Activated CD4-positive, alpha-beta memory T cell treated with anti-CD3 and anti-CD28 coated beads, Interleukin-2, amount 10 ng/mL, durations not matched to agents 7 days and 5 days (primary cell): ENCODE measurements at regions not wholly inside any gene's neighbourhood (a gene's known extent, or its start where the extent isn't known, plus 50 kb on each side); places are given as distances from the start of the nearest gene placed in this dataset.

Source experiments
- CTCF ChIA-PET: fragments of 350-600 bp; sonication (Branson Sonifier 250); formaldehyde crosslinking; loops from one replicate; lab custom pipeline; 2021; ENCODE audit warnings: antibody characterized with exemption, inconsistent platforms; lab: Charles Lee
- POLR2A ChIA-PET: fragments of 350-600 bp; sonication (Branson Sonifier 250); formaldehyde crosslinking; loops from one replicate; lab custom pipeline; 2021; ENCODE audit warnings: antibody characterized with exemption; lab: Charles Lee
- DNase-seq: peaks from one replicate; pipeline ENCODE4 v3.0.0-alpha.2; 2020
- H3K27ac Mint-ChIP-seq: one replicate; pipeline ENCODE4 v1.8.0; 2021; ENCODE audit warnings: mild to moderate bottlenecking, mixed read lengths
- H3K27me3 Mint-ChIP-seq: one replicate; pipeline ENCODE4 v1.8.0; 2021; ENCODE audit warnings: mixed read lengths
- H3K36me3 Mint-ChIP-seq: one replicate; pipeline ENCODE4 v1.8.0; 2021; ENCODE audit warnings: low read depth, mixed read lengths
- H3K4me1 Mint-ChIP-seq: one replicate; pipeline ENCODE4 v1.8.0; 2021; ENCODE audit warnings: mixed read lengths
- H3K4me3 Mint-ChIP-seq: one replicate; pipeline ENCODE4 v1.8.0; 2021; ENCODE audit warnings: mild to moderate bottlenecking, mixed read lengths
- H3K9me3 Mint-ChIP-seq: one replicate; pipeline ENCODE4 v1.8.0; 2021; ENCODE audit warnings: mixed read lengths

DNA sequence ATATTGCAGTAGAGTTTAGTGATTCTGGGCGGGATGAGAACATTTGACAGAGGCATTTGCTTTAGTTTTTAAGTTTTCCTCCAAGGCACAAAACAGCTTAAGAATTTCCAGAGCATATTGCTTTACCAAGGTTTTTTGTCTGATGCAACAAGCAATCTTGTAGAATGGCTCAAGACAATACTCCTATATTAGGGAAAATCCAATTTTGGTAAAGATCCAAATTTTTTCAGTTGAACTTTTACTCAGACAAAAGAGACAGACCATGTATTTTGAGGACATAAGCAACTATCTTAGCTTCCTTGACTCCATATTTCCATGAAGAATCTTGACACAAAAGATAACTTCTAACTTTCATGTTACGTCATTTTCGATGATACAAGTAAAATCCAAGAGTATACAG, 92.3 kb upstream of the NANOS1 start:
- H3K27me3 Mint-ChIP-seq: peaks cover 52% of the 10 kb centered on the region
- H3K27ac Mint-ChIP-seq: no peak overlapping the region
- CTCF ChIA-PET: no interaction called here
- H3K36me3 Mint-ChIP-seq: no peaks in the 10 kb centered on the region
- POLR2A ChIA-PET: no interaction called here
- no peak for DNase-seq
- peaks cover 4% of the 10 kb centered on the region for H3K9me3 Mint-ChIP-seq
- no peak overlapping the region for H3K4me3 Mint-ChIP-seq
- peaks cover 6% of the 10 kb centered on the region for H3K4me1 Mint-ChIP-seq

DNA sequence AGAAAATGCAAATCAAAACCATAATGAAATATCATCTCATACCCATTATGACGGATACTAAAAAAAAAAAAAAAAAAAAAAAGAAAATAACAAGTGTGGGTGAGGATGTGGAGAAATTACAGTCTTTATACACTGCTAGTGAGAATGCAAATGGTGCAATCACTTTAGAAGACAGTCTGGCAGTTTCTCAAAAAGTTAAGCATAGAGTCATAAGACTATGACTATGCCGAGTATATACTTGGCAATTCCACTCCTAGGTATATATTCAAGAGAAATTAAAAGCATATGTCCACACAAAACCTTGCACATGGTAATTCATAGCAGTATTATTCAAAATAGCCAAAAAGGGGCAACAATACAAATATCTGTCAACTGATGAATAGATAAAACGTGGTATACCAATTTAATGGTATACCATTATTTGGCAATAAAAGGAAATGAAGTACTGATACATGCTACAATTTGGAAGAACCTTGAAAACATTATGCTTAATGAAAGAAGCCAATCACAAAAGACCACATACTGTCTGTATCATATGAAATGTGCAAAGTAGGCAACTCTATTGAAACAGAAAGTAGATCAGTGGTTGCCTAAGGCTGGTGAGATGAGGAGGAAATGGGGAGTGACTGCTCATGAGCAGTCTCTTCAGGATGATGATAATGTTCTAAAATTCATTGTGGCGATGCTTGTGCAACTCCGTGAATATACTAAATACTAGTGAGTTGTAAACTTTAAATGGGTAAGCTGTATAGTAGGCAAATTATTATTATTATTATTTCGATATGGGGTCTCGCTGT, 90.1 kb upstream of the NANOS1 start:
- H3K9me3 Mint-ChIP-seq: no peaks in the 10 kb centered on the region
- peaks cover 6% of the 10 kb centered on the region for H3K4me1 Mint-ChIP-seq
- DNase-seq: no peak
- no peak overlapping the region for H3K4me3 Mint-ChIP-seq
- no peaks in the 10 kb centered on the region for H3K36me3 Mint-ChIP-seq
- CTCF ChIA-PET: no interaction called here
- POLR2A ChIA-PET: no interaction called here
- no peak overlapping the region for H3K27ac Mint-ChIP-seq
- peaks cover 37% of the 10 kb centered on the region for H3K27me3 Mint-ChIP-seq

DNA sequence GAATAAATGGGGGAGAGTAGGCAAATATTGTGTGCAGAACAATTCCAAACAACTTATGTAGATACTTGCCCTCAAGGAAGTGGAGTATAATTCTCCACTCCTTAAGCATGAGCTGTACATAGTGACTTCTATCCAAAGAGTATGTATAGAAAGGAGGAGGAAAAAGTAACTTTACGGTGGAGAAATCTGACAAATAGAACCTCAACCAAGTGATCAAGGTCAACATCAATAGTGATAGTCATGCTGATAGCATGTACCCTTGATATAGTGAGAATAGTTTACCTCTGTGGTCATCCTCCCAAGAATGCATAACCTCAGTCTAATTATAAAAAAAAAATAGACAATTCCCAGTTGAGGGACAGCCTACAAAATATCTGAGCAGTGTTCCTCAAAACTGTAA, 89.1 kb upstream of the NANOS1 start:
- peaks cover 6% of the 10 kb centered on the region for H3K4me1 Mint-ChIP-seq
- H3K36me3 Mint-ChIP-seq: no peaks in the 10 kb centered on the region
- H3K27me3 Mint-ChIP-seq: peaks cover 35% of the 10 kb centered on the region
- H3K27ac Mint-ChIP-seq: no peak overlapping the region
- ChIA-PET POLR2A (no interaction called here), CTCF (no interaction called here)
- no peak for DNase-seq
- no peak overlapping the region for H3K4me3 Mint-ChIP-seq
- H3K9me3 Mint-ChIP-seq: no peaks in the 10 kb centered on the region

DNA sequence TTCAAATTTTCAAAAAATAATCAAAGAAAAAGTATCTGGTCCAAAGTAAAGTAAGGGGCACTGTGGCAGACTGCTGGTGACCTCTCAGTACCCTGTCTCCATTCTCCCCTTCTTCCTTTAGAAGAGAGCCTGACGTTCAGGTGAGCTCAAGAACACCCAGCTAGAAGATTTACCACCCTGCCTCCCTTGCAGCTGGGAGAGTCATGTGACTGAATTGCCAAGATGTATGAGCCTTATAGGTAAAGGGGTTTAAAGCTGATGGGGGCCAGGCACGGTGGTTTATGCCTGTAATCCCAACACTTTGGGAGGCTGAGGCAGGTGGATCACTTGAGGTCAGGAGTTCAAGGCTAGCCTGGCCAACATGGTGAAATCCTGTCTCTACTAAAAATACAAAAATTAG, 86.3 kb upstream of the NANOS1 start:
- Mint-ChIP-seq H3K27ac (no peak overlapping the region), H3K36me3 (no peaks in the 10 kb centered on the region), H3K9me3 (no peaks in the 10 kb centered on the region), H3K4me3 (no peak overlapping the region), H3K4me1 (peaks cover 6% of the 10 kb centered on the region), H3K27me3 (peaks cover 25% of the 10 kb centered on the region)
- ChIA-PET POLR2A (no interaction called here), CTCF (no interaction called here)
- DNase-seq: no peak

DNA sequence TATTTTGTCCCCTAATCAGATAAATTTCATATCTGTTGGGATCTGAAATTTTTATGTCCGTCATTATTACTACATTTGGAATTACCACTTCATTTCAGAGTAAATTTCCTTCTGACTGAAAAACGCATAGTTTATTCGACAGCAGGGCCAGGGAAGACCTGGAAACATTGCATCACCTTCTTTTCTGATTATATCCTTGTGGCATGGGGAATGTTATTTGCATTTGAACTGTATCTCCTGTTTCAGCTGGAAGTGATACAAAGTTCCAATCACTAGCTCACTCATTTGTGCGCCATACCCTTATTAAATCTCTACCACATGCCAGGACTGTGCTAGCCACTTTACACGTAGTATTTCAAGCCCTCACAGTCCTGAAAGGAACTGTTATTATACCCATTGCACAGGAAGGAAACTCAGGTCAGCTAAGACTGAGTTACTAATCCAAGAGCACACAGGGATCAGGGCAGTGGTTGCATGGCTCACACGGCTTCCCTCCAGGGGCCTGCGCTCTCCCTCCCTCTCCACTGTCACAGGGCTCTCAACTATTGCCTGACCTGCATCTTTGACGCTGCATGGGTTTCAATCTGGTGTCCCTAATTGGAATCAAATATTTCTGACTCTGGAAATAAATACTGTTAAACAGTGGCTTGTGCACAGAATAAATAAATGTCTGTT, 84.4 kb upstream of the NANOS1 start:
- ChIA-PET POLR2A (no interaction called here), CTCF (no interaction called here)
- Mint-ChIP-seq H3K4me3 (no peak overlapping the region), H3K36me3 (no peaks in the 10 kb centered on the region), H3K4me1 (peaks cover 3% of the 10 kb centered on the region), H3K9me3 (no peaks in the 10 kb centered on the region), H3K27me3 (peaks cover 19% of the 10 kb centered on the region), H3K27ac (no peak overlapping the region)
- DNase-seq: no peak

DNA sequence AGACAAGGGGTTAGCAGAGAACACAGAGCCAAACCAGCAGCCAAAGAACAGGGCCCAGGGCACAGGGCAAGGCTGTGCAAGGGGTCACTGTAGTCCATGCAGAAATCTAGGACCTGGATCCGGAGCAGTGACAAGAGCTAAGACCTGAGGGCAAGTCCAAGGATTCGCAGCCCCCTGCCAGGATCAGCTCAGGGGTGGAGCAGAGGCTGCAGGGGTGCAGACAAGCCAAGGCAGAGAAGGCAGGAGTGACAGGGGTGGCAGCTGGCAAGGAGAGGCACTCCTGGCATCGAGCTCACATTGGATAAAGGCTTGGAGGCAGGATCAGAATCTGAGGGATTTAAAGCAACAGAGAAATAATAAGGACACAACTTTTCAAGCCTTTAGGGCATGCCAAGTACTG, 80.7 kb upstream of the NANOS1 start:
- Mint-ChIP-seq H3K27ac (no peak overlapping the region), H3K9me3 (no peaks in the 10 kb centered on the region), H3K36me3 (no peaks in the 10 kb centered on the region), H3K4me1 (peaks cover 9% of the 10 kb centered on the region), H3K27me3 (peaks cover 21% of the 10 kb centered on the region), H3K4me3 (no peak overlapping the region)
- POLR2A ChIA-PET: no interaction called here
- no peak for DNase-seq
- CTCF ChIA-PET: no interaction called here

DNA sequence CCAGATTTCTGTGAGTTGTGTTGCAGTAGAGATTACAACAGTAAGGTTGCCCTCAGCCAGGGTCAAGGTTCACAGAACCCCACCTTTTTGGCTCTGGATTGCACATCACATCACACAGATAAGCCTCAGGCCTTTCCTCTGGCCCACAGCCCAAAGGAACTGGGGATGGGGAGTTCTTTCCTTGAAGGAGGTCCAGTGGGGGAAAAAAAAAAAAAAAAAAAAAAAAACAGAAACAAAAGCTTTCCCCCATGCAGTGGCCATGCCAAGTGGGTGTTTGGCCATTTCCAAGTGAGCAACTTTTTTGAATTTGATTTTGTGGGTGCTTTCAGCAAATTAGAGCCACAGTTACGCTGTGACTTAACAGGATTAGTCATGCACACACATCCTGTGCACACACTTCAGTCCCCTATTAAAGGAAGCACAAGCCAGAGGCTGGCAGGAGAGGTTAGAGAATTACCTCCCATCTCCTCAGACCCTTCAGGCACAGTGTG, 79.3 kb upstream of the NANOS1 start:
- Mint-ChIP-seq H3K4me3 (no peak overlapping the region), H3K36me3 (no peaks in the 10 kb centered on the region), H3K9me3 (no peaks in the 10 kb centered on the region), H3K4me1 (peaks cover 9% of the 10 kb centered on the region), H3K27ac (no peak overlapping the region), H3K27me3 (peaks cover 22% of the 10 kb centered on the region)
- ChIA-PET CTCF (no interaction called here), POLR2A (no interaction called here)
- DNase-seq: no peak

DNA sequence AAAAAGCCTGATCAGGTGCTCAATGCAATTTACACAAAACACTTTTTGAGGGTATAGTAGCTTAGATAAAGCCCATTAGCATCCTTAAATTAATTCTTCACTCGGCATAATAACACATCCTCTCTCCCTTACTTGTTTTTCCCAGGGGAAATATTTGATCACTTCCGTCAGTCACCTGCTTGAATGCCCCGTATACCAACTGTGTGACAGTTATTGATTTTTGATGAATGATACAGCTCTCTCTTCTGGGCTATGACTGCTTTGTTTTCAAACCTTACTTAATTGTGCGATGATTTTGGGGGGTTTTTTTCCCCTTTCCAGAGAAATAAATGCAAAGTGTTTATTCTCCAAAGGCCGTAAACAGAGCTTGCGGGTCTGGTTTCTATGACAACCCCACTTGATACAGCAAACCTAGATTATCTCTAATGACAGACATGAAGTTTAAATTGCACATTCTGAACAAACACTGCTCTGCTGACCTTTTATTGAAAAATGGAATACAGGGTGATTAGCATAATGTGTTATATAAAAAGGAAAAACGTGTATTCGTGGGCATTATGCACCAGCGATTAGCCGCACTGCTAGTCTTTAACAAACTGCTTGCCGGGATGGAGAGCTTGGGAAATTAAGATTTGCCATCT, 78.4 kb upstream of the NANOS1 start:
- no peak overlapping the region for H3K4me3 Mint-ChIP-seq
- no peaks in the 10 kb centered on the region for H3K36me3 Mint-ChIP-seq
- CTCF ChIA-PET: no interaction called here
- H3K27ac Mint-ChIP-seq: no peak overlapping the region
- H3K9me3 Mint-ChIP-seq: no peaks in the 10 kb centered on the region
- peaks cover 23% of the 10 kb centered on the region for H3K27me3 Mint-ChIP-seq
- DNase-seq: no peak
- peaks cover 9% of the 10 kb centered on the region for H3K4me1 Mint-ChIP-seq
- POLR2A ChIA-PET: no interaction called here

DNA sequence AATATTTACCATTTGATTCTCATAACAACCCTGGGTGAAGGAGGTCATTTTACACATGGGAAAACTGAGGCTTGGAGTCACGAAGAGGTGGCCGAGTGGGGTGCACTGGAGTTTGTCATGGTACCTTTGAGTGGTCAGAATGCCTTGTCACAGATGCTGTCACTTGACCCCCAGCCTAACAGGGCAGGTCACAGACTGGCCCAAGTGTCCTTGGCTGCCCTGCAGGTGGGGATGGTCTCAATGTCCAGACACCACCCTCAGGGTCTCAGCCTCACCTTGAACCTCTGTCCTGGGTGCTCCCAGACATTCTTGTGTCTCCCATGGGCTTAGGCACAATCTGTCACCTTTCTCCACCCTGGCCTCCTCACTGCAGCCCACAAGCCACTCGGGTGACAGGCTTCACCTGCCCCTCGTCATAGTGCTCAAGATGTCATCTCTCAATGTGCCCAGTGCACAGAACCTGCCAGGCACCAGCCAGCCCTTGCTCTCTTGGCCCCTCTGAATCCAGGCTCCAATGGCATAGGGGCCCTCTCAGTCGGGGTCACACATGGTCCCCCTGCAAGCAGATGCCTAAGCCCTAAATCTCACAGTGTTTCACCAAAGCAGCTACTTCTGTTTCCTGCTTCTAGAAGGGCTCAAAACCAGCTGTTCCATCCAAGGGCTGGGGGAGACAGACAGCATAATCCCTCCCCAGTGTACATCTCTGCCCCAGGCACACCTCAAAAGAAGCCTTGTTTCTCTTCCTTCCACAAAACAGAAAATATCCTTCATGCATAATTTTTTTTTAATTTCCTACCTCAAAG, 76.8 kb upstream of the NANOS1 start:
- H3K36me3 Mint-ChIP-seq: no peaks in the 10 kb centered on the region
- no peak overlapping the region for H3K4me3 Mint-ChIP-seq
- CTCF ChIA-PET: no interaction called here
- no peak overlapping the region for H3K27ac Mint-ChIP-seq
- POLR2A ChIA-PET: no interaction called here
- H3K4me1 Mint-ChIP-seq: peaks cover 9% of the 10 kb centered on the region
- no peak for DNase-seq
- H3K9me3 Mint-ChIP-seq: no peaks in the 10 kb centered on the region
- peaks cover 17% of the 10 kb centered on the region for H3K27me3 Mint-ChIP-seq

DNA sequence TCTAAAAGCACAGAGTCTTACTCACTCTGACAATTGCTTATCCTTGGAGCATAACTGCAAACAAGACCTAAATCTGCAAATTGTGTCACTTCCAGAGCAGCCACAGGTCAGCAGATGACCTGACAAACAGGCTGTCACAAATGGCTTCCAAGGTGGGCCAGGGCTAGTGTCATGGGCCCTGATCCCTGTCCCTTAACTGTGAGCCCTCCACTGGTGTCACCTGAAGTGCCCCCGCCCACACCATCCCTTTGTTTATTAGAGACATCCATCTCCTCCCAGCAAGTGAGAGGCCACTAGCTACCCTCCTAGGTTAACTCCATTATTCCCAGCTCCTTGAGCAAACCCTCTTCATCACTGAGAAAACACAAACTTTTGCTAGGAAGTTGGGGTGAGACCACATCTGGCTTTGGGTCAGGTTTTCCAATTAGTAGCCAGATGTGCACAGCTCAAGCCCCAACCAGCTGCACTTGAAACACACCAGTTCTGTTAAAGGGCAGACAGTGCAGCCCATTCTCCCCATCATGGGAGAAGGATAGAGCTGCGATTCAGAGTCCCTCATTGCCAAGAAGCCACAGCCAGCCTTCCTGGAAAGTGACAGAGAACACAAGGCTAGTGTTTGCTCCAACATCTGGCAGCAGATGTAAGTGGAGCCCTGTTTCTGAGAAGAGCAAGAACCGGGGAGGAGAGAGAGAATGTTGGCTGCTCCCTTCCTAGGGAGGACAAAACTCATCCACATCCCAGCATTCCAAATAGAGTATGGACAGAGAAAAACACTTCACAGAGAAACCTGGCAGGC, 75.7 kb upstream of the NANOS1 start:
- CTCF ChIA-PET: no interaction called here
- DNase-seq: no peak
- no peaks in the 10 kb centered on the region for H3K9me3 Mint-ChIP-seq
- H3K4me1 Mint-ChIP-seq: peaks cover 9% of the 10 kb centered on the region
- POLR2A ChIA-PET: no interaction called here
- no peak overlapping the region for H3K4me3 Mint-ChIP-seq
- peaks cover 17% of the 10 kb centered on the region for H3K27me3 Mint-ChIP-seq
- no peaks in the 10 kb centered on the region for H3K36me3 Mint-ChIP-seq
- H3K27ac Mint-ChIP-seq: no peak overlapping the region

DNA sequence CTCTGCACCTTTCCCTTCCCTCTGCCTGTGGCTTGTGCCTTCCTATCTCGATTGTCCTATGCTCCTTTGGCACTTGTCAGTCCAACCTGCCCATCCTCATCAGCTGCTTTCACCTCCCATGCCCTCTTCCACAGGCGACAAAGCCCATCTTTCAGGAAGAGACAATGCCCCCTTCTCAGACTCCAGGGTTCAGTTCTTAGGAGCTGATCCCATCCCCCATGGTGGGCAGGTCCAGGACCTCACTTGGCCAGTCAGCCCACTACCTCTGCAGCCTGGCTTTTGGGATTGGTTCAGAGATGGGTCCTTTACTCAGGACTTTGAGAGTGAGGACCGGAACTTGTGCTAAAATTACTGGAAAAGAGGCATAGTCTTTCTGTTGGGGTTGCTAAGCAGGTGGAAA, 74.0 kb upstream of the NANOS1 start:
- Mint-ChIP-seq H3K9me3 (no peaks in the 10 kb centered on the region), H3K4me3 (no peak overlapping the region), H3K27me3 (peaks cover 14% of the 10 kb centered on the region), H3K4me1 (peaks cover 9% of the 10 kb centered on the region), H3K27ac (no peak overlapping the region), H3K36me3 (no peaks in the 10 kb centered on the region)
- ChIA-PET POLR2A (no interaction called here), CTCF (no interaction called here)
- DNase-seq: no peak

DNA sequence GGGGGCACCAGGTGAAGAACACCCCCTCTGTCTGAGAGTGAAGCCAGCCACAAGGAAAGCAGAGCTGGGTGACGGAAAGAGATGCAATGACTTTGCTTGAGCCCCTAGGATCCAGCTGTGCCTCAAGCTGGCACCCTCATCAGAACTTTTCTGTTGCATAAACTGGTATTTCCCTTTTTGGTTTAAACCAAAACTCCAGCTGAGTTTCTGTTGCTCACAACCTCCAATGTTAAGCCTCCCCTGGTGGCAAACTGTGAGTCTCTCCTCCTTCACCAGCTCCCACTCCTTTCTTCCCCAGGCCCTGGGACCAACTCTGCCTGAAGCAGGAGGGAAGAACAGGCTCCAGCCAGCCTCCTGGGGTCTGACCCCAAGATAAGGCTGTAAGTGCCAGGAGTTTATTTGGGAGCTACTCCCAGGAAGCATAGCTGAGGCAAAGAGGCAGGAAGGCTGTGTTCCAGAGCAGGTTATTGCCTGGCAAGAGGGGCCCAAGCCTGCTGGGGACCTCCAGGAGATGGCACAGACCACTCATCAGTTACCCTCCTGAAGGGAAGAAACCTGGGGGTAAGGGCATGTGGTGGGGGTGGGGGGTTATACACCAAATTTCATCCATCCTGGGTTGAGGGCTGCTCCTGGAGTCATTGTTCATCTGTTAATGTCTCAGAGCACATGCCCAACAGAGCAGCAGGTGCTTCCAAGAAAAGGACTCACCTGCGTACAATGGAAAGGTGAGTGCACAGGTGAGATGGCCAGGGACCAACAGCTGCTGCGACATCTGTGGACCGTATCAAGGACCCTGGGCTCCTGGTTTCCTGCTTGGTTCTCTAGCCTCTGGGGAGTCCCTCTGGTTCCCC, 73.3 kb upstream of the NANOS1 start:
- POLR2A ChIA-PET: no interaction called here
- no peak overlapping the region for H3K4me3 Mint-ChIP-seq
- DNase-seq: no peak

More for the DNA sequence above, 73.3 kb upstream of the NANOS1 start:
- H3K4me1 Mint-ChIP-seq: peaks cover 7% of the 10 kb centered on the region
- H3K27me3 Mint-ChIP-seq: peaks cover 14% of the 10 kb centered on the region
- H3K9me3 Mint-ChIP-seq: no peaks in the 10 kb centered on the region
- no peak overlapping the region for H3K27ac Mint-ChIP-seq
- CTCF ChIA-PET: no interaction called here
- no peaks in the 10 kb centered on the region for H3K36me3 Mint-ChIP-seq
